T47D (cell line): ENCODE measurements at regions not wholly inside any gene's neighbourhood (a gene's known extent, or its start where the extent isn't known, plus 50 kb on each side); places are given as distances from the start of the nearest gene placed in this dataset.
"Not testable (repeated sequence)": the region's sequence is repeated elsewhere in the genome, so short reads cannot be mapped to it uniquely, and the experiment has no call there.

ENCODE experiments used
- DNase-seq, 2 experiments: peaks; one replicate each; pipeline versions ENCODE4 v3.0.0 to v3.0.0-alpha.2; 2011 to 2012; ENCODE audit warnings: low read depth in 1 of 2, low spot score in 1 of 2
- JUND ChIP-seq: IDR thresholded peaks from 2 replicates; pipeline ENCODE4 v1.6.1; 2012; ENCODE audit warnings: low read depth
- in situ Hi-C: cut with HindIII; loops from 2 replicates; pipeline ENCODE4 v1.10.0; 2016; ENCODE audit warnings: low sequenced_read_pairs, low pct_unique_long_range_greater_than_20kb

- DNase-seq = no peak
Measured at GRCh38 chr12:25653487-25654175, 100.5 kb upstream of the LMNTD1 start.

GRCh38 chr12:25655702-25656101 is 102.6 kb upstream of the LMNTD1 start:
- DNase-seq = peak in 1 of 2 experiments; percentile 85
- in situ Hi-C loops = no loop called here
- no peak for TF ChIP-seq JUND

More at GRCh38 chr12:25653487-25654175, 100.5 kb upstream of the LMNTD1 start:
- in situ Hi-C loops = no loop called here
- TF ChIP-seq JUND = no peak

GRCh38 chr12:25659621-25660020 is 106.5 kb upstream of the LMNTD1 start:
- in situ Hi-C loops = no loop called here
- DNase-seq = no peak
- TF ChIP-seq JUND = no peak

- no peak for DNase-seq
- no peak for TF ChIP-seq JUND
- in situ Hi-C loops = no loop called here
Measured at GRCh38 chr12:25670076-25671055, 117.3 kb upstream of the LMNTD1 start.

GRCh38 chr12:25675808-25676207 is 122.7 kb upstream of the LMNTD1 start:
- in situ Hi-C loops = no loop called here
- no peak for TF ChIP-seq JUND
- no peak for DNase-seq

GRCh38 chr12:25677232-25677937 is 124.3 kb upstream of the LMNTD1 start:
- no peak for TF ChIP-seq JUND
- DNase-seq = peak in 1 of 2 experiments; percentile 17
- in situ Hi-C loops = no loop called here

GRCh38 chr12:25681580-25681979 is 128.5 kb upstream of the LMNTD1 start:
- in situ Hi-C loops = no loop called here
- TF ChIP-seq JUND = no peak
- DNase-seq = no peak

GRCh38 chr12:25682421-25682820 is 129.3 kb upstream of the LMNTD1 start:
- in situ Hi-C loops = no loop called here
- no peak for DNase-seq
- no peak for TF ChIP-seq JUND

- TF ChIP-seq JUND = no peak
- DNase-seq = no peak
- in situ Hi-C loops = no loop called here
Measured at GRCh38 chr12:25684070-25684469, 131.0 kb upstream of the LMNTD1 start.

GRCh38 chr12:25686351-25686750 is 133.3 kb upstream of the LMNTD1 start:
- no peak for TF ChIP-seq JUND
- in situ Hi-C loops = no loop called here
- DNase-seq = no peak

GRCh38 chr12:25687226-25687625 is 134.1 kb upstream of the LMNTD1 start:
- TF ChIP-seq JUND = no peak
- DNase-seq = no peak
- in situ Hi-C loops = no loop called here

- in situ Hi-C loops, DNase-seq: not testable (repeated sequence)
Measured at GRCh38 chr12:25688851-25689250, 135.8 kb upstream of the LMNTD1 start.
